HCEC 1CT (cell line): ENCODE measurements at regions not wholly inside any gene's neighbourhood (a gene's known extent, or its start where the extent isn't known, plus 50 kb on each side); places are given as distances from the start of the nearest gene placed in this dataset.

Source experiments
- DNase-seq: peaks from one replicate; pipeline ENCODE4 v3.0.0-alpha.2; 2017

DNA sequence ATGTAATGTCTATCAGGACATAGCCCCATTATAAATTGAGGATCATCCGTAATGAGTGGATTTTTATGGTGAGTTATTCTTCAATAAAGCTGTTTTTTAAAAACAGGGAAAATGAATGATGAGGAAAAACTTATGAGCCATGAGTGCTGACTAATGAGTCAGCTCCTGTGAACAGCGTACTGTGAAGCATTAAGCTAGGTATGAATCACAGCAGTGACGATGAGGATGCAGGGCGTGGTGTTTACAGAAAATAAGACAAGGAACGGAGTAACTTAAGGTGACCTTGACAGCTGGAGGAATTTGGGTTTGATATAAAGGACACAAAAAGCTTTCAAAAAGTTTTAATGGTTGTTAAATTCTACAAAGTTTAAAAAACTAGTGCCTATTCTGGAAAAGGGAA, 96.3 kb downstream of the FOXF2 start:
- DNase-seq: peak; percentile 76

- DNase-seq: no peak
These were observed 97.0 kb downstream of the FOXF2 start for GRCh38 chr6:1486387-1486786.

DNA sequence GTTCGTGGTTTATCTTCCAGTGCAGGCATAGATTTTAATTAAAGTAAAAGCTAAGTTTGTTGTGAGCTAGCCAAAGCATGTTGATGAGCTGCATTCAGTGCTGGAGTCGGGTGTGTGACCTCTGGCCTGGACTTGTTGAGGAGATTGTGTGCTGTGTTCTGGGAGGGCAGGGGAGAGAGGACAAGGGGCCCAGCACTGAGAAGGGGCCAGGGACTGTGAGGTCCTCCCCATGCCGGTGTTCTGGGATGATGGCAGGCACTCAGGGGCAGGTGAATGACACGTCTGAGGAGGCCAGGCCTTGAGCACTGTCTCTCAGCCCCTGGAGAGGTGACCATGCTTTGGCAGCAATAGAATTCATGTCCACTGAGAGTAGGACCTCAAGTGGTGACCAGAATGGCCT, 97.9 kb downstream of the FOXF2 start:
- DNase-seq: no peak

DNA sequence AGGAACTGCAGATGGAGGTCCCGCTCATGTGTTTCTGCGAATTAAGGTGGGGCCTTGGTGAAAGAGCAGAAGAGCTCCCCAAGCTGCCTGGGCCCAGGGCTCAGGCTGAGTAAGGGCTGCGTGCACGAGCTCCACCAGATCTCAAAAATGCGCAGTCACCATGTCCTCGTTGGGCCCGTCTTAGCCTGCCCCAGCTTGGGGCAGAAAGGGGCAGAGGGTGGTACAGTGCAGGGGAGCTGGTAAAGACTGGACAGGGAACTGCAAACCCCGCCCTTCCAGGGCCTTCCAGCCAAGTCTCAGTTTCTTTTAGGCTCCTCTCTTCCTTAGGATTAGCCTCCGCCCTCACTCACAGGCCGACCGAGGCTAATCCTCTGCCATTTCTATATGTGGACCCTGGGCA, 101.6 kb downstream of the FOXF2 start:
- no peak for DNase-seq

DNA sequence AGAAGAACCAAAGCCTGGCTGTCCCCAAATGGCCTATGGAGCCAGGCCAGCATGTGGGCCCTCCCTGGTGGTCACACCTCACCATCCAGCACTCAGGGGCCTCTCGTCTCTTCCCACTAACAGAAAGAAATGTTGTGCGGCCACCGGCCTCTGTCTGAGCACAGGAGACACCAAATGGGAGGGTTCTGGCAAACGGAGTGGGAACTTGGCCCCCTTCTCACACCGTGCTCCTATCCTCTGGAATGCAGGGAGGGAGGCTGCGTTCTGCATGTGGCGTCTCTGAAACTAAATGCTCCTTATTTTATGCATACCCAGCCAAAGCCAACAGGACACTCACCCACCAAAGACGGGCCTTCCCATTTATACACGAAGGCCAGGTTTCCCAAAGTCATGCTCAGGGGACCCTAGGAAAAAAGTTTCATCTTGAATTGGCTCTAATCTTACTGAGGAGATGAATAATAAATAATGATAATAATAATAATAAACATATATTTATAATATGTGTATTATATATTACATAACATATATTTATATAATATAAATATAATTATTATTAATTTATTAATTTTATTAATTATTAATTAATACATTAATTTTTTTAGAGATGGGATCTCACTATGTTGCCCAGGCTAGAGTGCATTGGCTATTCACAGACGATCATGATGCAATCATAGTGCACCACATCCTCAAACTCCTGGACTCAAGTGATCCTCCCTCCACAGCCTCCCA, 102.4 kb downstream of the FOXF2 start:
- no peak for DNase-seq

- no peak for DNase-seq
These were observed 105.3 kb downstream of the FOXF2 start for GRCh38 chr6:1494671-1495070.

DNA sequence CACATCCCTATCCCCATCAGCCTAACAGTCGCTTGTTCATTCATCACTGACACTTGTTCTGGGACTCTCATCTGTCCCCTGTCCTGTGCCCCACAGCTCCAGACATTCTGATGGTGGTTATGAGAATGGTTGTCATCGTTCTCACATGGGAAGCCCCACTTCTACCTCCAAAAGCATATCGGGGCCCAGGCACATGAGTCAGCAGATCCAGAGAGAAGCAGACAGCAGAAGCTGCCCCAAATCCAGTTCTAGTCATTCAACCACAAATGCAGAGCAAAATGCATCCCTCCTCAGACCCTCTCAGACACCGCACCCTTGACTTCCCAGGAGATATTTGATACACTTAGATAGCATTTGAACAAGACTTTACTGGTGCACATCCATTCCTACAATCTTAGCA, 106.0 kb downstream of the FOXF2 start:
- DNase-seq: no peak

DNA sequence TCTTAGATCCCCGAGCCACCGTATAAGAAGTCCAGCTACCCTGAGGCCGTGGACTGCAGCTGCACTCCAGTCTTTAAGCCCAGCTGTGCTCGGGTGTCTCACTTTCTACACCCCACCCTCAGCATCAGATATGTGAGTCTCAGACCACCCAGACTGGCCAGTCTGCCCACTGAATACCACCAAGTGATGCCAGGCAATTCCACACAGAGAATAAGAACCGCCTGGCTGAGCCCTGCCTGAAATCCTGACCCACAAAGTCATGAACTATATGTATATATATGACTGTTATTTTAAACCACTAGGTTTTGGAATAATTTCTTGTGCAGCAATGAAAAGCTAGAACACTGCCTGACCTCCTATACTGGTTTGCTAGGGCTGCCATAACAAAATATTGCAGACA, 106.7 kb downstream of the FOXF2 start:
- no peak for DNase-seq

- no peak for DNase-seq
These were observed 107.7 kb downstream of the FOXF2 start for GRCh38 chr6:1496836-1497760.

DNA sequence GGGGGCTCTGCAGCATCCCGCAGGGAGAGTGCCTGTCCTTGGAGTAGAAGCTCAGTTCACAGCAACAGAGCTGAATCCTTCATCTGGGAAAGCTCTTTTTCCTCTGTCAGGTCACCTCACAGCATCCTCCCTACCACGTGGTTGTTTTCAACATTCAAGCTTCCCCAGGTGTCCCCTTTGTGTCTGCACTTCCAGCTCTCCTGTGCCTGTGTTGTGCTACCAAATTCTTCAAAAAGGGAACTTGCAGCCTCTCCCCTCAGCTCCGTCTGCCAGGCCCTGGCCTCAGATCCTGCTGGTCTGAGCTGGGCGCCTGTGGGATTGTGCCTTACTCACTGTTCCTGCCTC, 108.4 kb downstream of the FOXF2 start:
- no peak for DNase-seq

DNA sequence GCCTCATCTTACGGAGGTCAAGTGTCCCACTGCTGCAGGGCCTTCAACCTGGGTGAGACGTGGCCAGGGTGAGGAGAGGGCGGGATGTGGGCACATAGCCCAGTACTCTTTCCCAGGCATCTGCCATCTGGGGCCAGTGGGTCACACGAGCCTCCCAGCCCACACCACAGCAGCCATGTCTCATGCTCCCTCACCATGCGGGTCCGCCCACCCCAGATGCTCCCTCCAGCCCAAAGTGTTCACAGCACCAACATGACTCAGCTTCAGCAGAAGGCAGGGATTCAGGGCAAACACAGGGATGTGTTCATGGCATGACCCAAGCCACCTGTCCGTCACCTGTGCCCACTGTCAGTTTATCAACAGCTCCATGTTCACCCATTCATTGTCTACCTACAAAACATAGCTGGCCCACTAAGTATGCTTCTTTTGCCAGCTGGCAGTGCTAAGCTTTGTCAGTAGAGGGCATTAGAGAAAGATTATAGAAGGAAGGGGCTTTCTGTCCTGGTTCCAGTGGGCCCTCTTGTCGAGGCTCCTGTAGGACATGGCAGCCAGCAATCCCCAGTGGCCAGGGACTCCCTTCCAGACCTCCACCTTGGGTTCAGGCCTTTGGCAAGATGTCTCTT, 109.2 kb downstream of the FOXF2 start:
- no peak for DNase-seq

GRCh38 chr6:1499777-1500176, 109.9 kb upstream of the FOXC1 start:
- DNase-seq: no peak

GRCh38 chr6:1500913-1501312, 108.8 kb upstream of the FOXC1 start:
- no peak for DNase-seq

DNA sequence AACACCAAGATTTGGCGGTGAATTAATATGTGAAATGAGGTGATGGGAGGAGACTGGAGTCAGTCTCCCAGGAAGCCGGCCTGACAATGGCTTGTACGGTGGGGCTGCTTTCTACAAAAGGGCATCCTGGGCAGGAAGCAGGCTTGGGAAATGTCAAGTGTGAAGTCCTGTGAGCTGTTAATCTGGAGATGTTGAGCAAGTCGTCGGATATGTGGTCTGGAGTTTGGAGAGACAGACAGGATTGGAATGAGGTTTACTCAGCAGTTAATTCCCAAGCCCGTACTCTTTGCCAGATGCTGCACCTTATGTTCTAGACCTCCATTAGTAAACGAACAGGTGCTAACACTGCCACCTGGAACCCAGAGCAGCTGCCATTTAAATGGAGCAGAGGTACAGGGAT, 107.7 kb upstream of the FOXC1 start:
- DNase-seq: no peak

- DNase-seq: no peak
These were observed 105.9 kb upstream of the FOXC1 start for GRCh38 chr6:1503811-1504210.

- no peak for DNase-seq
These were observed 105.2 kb upstream of the FOXC1 start for GRCh38 chr6:1504465-1504864.

DNA sequence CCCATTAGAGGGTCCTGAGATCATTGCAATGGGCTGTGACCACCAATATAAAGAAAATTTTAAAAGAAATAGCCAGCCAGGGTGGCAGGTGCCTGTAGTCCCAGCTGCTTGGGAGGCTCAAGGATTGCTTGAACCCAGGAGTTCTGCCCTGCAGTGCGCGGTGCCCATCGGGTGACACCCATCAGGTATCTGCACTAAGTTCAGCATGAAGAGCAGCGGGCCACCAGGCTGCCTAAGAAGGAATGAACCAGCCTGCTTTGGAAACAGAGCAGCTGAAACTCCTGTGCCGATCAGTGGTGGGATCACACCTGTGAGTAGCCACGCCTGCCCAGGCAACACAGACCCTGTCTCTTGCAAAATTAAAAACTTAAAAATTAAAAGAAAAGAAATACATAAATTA, 102.5 kb upstream of the FOXC1 start:
- no peak for DNase-seq

DNA sequence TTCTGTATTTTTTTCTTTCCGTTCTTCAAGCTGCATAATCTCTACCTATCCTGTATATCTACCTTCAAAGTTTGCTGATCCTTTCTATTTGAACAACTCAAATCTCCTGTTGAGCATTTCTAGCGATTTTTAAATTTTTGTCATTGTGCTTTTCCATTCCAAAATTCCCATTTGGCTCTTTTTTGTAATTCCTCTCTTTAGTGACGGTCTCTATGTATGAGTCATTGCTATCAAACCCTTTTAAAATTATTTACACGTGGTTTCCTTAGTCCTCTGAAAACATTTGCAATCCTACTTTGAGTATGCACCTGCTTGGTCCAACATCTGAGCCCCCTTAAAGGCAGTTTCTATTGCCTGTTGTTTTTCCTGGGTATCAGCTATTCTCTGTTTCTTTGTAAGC, 100.5 kb upstream of the FOXC1 start:
- DNase-seq: no peak

DNA sequence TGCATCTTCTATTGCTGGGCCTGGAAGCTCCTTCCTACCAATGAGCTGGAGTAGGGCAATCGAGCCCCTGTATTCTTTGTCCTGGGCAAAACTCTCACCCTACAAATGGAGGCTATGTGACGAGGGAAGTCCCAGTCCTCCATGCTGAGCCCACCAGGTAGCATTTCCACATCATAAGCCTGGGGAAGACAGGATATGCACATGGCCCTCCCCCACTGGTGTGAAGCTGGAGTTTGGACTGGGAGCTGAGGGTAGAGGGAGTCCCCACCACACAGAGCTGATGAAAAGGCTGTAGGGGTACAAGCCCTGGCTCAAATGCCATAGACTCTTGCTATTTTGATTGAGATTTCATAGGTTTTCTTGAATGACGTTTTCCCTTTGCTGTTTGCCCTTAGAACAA, 99.5 kb upstream of the FOXC1 start:
- DNase-seq: no peak

DNA sequence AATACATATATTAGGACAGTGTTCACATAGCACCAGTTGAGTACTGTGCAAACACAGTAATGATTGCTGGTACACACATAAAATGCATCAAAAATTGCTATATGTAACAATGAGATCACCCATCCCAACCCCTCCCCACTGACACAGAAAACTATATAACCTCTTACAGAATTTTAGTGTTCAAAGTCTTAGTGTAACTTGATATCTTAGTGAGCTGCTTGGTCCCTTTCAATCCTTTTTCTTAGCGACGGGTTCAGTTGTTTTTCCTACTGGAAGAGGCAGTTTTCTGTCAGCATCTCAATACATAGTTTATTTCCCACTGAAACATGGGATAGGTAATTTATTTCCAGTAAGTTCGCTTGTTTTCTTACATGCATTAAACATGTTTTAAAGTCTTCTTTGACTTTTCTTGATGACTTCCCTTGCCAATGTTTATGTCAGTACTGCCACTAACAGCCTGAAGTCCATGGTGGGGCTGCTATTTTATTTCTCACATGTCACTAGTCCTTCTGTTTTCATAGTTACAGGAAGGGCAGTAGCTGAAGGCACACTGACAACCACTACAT, 96.4 kb upstream of the FOXC1 start:
- DNase-seq: no peak

GRCh38 chr6:1514078-1514477, 95.6 kb upstream of the FOXC1 start:
- no peak for DNase-seq

DNA sequence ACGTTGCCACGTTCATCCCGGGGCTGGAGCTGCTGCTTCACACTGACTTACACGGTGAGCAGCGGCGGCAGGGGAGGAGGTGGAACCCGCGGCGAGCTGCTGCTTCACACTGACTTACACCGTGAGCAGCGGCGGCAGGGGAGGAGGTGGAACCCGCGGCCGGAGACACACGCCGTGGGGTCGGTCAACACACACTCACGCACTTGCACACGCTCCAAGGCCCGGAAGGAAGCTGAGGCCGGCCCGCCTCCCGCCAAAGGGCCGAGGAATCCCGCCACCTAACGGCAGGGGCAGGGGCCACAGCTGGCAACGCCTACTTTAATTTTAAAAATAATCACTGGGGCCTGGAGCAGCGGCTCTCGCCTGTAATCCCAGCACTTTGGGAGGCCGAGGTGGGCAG, 94.4 kb upstream of the FOXC1 start:
- no peak for DNase-seq

GRCh38 chr6:1515781-1516180, 93.9 kb upstream of the FOXC1 start:
- no peak for DNase-seq
